Loucy (cell line): ENCODE measurements at regions not wholly inside any gene's neighbourhood (a gene's known extent, or its start where the extent isn't known, plus 50 kb on each side); places are given as distances from the start of the nearest gene placed in this dataset.

ENCODE experiments used
- EZH2phosphoT487 ChIP-seq: fragments of 200-600 bp; IDR thresholded peaks from 2 replicates; pipeline ENCODE4 v1.6.1; 2018; ENCODE audit warnings: antibody characterized with exemption, mild to moderate bottlenecking, moderate library complexity, borderline replicate concordance
- TF ChIP-seq, protein P1 (sequence below): fragments of 200-600 bp; sonication (generic); conservative IDR thresholded peaks from 2 replicates; pipeline ENCODE4 v1.5.1; 2014; ENCODE audit warnings: mild to moderate bottlenecking, antibody characterized with exemption, low read length

GRCh38 chr3:140777631-140778233 is 99.9 kb downstream of the TRIM42 start:
- TF ChIP-seq, protein P1, sequence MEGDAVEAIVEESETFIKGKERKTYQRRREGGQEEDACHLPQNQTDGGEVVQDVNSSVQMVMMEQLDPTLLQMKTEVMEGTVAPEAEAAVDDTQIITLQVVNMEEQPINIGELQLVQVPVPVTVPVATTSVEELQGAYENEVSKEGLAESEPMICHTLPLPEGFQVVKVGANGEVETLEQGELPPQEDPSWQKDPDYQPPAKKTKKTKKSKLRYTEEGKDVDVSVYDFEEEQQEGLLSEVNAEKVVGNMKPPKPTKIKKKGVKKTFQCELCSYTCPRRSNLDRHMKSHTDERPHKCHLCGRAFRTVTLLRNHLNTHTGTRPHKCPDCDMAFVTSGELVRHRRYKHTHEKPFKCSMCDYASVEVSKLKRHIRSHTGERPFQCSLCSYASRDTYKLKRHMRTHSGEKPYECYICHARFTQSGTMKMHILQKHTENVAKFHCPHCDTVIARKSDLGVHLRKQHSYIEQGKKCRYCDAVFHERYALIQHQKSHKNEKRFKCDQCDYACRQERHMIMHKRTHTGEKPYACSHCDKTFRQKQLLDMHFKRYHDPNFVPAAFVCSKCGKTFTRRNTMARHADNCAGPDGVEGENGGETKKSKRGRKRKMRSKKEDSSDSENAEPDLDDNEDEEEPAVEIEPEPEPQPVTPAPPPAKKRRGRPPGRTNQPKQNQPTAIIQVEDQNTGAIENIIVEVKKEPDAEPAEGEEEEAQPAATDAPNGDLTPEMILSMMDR = no peak
- no peak for TF ChIP-seq EZH2phosphoT487
